Gastroesophageal sphincter (tissue), 3 donors: ENCODE measurements at regions not wholly inside any gene's neighbourhood (a gene's known extent, or its start where the extent isn't known, plus 50 kb on each side); places are given as distances from the start of the nearest gene placed in this dataset.

ENCODE experiments used
- EP300 ChIP-seq: sonication (generic); formaldehyde crosslinking; IDR thresholded peaks from one replicate; pipeline ENCODE4 v1.6.1; 2017; ENCODE audit warnings: antibody characterized with exemption, mild to moderate bottlenecking
- POLR2AphosphoS5 ChIP-seq: sonication (generic); formaldehyde crosslinking; IDR thresholded peaks from one replicate; pipeline ENCODE4 v1.6.1; 2017; ENCODE audit warnings: antibody characterized with exemption
- TF ChIP-seq, protein P1 (sequence below), 4 experiments: fragments of 200-600 bp in 2 of 4; fragments of 450-650 bp in 2 of 4; sonication (generic) in 1 of 4; IDR thresholded peaks; one replicate each; pipeline ENCODE4 v1.5.1; 2017 to 2019; ENCODE audit warnings: antibody characterized with exemption in 4 of 4, mild to moderate bottlenecking in 2 of 4, moderate library complexity in 2 of 4

DNA sequence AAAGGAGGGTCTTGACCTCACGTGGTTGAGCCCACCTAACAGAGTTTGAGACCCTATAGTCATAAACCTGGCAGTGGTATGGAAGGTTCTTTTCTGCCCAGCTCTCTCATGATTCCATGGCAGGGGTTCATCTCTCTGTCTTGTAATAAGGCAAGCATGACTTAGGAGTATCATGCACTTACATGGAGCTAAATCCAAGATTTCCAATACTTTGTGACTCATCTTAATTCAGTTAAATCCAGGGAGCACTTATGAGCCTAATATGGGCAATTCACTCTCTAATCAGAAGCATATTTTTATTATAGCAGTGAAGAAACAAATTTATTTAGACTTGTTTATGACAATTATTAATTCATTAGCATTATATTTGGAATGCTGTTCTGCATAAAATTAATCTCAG is 131.8 kb upstream of the CPSF6 start:
- TF ChIP-seq EP300 (no peak), POLR2AphosphoS5 (no peak)
- TF ChIP-seq, protein P1, sequence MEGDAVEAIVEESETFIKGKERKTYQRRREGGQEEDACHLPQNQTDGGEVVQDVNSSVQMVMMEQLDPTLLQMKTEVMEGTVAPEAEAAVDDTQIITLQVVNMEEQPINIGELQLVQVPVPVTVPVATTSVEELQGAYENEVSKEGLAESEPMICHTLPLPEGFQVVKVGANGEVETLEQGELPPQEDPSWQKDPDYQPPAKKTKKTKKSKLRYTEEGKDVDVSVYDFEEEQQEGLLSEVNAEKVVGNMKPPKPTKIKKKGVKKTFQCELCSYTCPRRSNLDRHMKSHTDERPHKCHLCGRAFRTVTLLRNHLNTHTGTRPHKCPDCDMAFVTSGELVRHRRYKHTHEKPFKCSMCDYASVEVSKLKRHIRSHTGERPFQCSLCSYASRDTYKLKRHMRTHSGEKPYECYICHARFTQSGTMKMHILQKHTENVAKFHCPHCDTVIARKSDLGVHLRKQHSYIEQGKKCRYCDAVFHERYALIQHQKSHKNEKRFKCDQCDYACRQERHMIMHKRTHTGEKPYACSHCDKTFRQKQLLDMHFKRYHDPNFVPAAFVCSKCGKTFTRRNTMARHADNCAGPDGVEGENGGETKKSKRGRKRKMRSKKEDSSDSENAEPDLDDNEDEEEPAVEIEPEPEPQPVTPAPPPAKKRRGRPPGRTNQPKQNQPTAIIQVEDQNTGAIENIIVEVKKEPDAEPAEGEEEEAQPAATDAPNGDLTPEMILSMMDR (IDR thresholded peaks at IDR 0.05) = no peak
